Brain microvascular endothelial cell (primary cell): ENCODE measurements at regions not wholly inside any gene's neighbourhood (a gene's known extent, or its start where the extent isn't known, plus 50 kb on each side); places are given as distances from the start of the nearest gene placed in this dataset.

Experiments used
- DNase-seq: peaks from one replicate; pipeline ENCODE4 v3.0.0-alpha.2; 2020
- H3K27ac ChIP-seq: fragments of 250-450 bp; sonication (Bioruptor Pico); 2 replicates; pipeline ENCODE4 v1.5.1; 2020; ENCODE audit warnings: mild to moderate bottlenecking, moderate library complexity
- H3K27me3 ChIP-seq: fragments of 250-450 bp; sonication (Bioruptor Pico); replicated peaks from 2 replicates; pipeline ENCODE4 v1.5.1; 2020; ENCODE audit warnings: mild to moderate bottlenecking
- H3K36me3 ChIP-seq: fragments of 250-450 bp; sonication (Bioruptor Pico); replicated peaks from 2 replicates; pipeline ENCODE4 v1.5.1; 2020; ENCODE audit warnings: mild to moderate bottlenecking
- H3K4me3 ChIP-seq: 2 replicates; pipeline ENCODE4 v1.5.1; 2011; ENCODE audit warnings: low read depth, mild to moderate bottlenecking, control low read depth, low read length, moderate library complexity
- in situ Hi-C: cut with HindIII; loops from 2 replicates; pipeline ENCODE4 v1.10.0; 2017; ENCODE audit warnings: low sequenced_read_pairs, low pct_ligation_motif_present
- TF ChIP-seq, protein P1 (sequence below): IDR thresholded peaks from 2 replicates; pipeline ENCODE4 v1.5.1; 2011; ENCODE audit warnings: low read depth, mild to moderate bottlenecking, moderate library complexity, low read length, control low read depth, inconsistent platforms; ENCODE audit errors: missing control alignments

DNA sequence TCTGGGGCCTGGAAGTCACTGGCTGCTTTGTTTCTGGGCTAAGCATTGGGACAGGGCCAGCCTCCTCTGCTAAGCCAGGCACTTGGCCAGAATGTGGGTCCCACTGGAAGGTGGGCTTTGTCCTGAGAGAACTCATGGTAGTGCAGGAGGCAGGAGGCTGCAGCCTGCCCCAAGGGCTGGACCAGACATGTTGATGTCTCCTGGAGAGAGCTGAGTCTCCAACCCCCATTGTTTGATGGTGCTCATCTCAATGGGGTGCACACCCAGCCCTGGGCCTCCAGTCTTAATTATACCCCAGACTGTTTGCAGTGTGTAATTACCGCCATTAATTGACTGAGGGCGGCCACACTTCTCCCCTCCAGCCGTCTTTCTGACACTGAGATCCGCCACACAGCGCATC is 220.5 kb upstream of the PMEPA1 start:
- no peak overlapping the region for H3K4me3 ChIP-seq
- no peak overlapping the region for H3K27ac ChIP-seq
- H3K36me3 ChIP-seq, result no peaks in the 10 kb centered on the region
- DNase-seq, result no peak
- in situ Hi-C loops, result no loop called here
- TF ChIP-seq, protein P1, sequence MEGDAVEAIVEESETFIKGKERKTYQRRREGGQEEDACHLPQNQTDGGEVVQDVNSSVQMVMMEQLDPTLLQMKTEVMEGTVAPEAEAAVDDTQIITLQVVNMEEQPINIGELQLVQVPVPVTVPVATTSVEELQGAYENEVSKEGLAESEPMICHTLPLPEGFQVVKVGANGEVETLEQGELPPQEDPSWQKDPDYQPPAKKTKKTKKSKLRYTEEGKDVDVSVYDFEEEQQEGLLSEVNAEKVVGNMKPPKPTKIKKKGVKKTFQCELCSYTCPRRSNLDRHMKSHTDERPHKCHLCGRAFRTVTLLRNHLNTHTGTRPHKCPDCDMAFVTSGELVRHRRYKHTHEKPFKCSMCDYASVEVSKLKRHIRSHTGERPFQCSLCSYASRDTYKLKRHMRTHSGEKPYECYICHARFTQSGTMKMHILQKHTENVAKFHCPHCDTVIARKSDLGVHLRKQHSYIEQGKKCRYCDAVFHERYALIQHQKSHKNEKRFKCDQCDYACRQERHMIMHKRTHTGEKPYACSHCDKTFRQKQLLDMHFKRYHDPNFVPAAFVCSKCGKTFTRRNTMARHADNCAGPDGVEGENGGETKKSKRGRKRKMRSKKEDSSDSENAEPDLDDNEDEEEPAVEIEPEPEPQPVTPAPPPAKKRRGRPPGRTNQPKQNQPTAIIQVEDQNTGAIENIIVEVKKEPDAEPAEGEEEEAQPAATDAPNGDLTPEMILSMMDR, result no peak
- H3K27me3 ChIP-seq, result no peaks in the 10 kb centered on the region

DNA sequence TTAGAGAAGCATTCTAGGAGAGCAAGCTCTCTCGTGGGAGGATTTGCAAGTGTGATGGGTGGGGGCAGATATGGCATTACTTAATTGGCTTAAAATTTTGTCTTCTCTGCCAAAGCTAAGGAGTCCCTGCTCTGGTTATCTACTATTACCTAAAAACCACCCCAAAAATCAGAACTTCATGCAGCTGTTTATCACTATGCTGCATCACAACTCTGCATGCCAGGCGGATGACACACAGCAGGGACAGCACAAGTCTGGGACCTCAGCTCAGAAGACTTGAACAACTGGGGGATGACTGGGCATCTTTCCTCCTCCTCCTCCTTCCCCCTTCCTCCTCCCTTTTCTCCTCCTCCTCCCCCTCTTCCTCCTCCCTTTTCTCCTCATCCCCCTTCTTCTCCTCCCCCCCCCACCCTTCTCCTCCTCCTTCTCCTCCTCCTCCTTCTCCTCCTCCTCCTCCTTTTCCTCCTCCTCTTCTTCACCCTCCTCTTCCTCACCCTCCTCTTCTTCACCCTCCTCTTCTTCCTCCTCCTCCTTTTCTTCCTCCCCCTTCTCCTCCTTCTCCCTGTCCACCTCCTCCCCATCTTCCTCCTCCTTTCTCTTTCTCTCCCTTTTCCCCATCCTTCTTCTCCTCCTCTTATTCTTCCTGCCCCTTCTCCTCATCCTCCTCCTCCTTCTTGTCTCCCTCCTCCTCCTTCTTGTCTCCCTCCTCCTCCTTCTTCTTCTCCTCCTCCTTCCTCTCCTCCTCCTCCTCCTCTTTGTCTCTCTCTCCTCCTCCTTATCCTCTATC is 218.6 kb upstream of the PMEPA1 start:
- Histone ChIP-seq H3K36me3 (no peaks in the 10 kb centered on the region), H3K27ac (no peak overlapping the region), H3K27me3 (no peaks in the 10 kb centered on the region), H3K4me3 (no peak overlapping the region)
- in situ Hi-C loops, result no loop called here
- DNase-seq, result peak; percentile 46
- TF ChIP-seq, protein P1, result no peak

DNA sequence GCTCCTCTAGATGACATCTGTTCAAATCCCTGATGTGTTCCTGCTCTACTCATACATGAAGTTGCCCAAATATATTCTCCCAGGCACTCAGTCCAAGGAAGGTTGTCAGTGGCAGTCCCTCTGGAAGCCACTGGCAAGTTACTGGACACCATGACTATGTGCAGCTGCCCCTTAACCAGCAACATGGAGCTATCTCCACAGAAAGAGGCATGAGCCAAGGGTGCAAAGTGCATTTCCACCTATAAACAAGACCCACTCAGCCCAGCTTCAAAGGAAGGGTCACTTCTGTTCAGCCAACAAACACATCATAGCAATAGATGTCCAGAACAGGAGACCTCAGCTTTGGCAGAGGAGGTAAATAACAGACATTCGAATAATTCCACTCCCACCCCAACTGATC is 217.6 kb upstream of the PMEPA1 start:
- no peak overlapping the region for H3K27ac ChIP-seq
- in situ Hi-C loops, result no loop called here
- no peaks in the 10 kb centered on the region for H3K27me3 ChIP-seq
- no peaks in the 10 kb centered on the region for H3K36me3 ChIP-seq
- H3K4me3 ChIP-seq, result no peak overlapping the region
- no peak for DNase-seq
- TF ChIP-seq, protein P1, result no peak

DNA sequence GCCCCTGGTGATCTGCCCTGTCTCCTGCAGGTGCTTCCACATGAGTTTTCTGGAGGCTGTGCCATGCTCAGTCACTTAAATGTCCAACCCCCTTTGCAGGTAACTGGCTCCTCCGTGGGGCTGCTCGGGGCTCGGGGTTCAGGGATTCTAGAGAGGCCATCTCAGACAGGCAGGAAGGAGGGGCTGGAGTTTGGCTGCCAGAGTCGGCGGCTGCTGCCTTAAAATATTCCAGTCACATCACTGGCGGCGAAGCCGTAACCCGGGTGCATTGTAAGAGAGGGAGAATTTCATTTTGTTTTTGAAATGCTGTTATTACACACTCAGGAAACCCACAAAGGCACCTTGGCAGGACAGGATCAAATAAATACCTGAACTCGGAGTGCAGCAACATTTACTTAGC is 212.9 kb upstream of the PMEPA1 start:
- DNase-seq, result no peak
- Histone ChIP-seq H3K4me3 (no peak overlapping the region), H3K27me3 (no peaks in the 10 kb centered on the region), H3K27ac (no peak overlapping the region), H3K36me3 (no peaks in the 10 kb centered on the region)
- TF ChIP-seq, protein P1, result no peak
- in situ Hi-C loops, result no loop called here

DNA sequence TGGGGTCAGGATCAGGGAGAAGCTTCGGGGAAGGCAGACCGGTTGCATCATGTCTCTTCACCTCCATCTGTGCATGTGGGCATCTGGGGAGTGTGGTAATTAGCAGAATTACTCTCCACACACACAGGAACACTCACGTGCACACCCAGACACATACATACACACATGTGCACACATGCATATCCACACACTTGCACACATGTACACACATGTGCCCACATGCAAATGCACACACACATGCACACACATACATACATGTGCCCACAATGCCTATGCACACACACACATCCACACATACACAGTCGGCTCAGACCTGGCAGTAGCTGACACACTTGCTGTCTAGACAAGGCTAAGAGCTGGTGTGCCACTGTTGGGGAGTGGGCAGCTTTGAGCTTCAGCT is 212.3 kb upstream of the PMEPA1 start:
- no peak overlapping the region for H3K4me3 ChIP-seq
- in situ Hi-C loops, result no loop called here
- no peaks in the 10 kb centered on the region for H3K27me3 ChIP-seq
- TF ChIP-seq, protein P1, result no peak
- DNase-seq, result no peak
- no peaks in the 10 kb centered on the region for H3K36me3 ChIP-seq
- no peak overlapping the region for H3K27ac ChIP-seq

DNA sequence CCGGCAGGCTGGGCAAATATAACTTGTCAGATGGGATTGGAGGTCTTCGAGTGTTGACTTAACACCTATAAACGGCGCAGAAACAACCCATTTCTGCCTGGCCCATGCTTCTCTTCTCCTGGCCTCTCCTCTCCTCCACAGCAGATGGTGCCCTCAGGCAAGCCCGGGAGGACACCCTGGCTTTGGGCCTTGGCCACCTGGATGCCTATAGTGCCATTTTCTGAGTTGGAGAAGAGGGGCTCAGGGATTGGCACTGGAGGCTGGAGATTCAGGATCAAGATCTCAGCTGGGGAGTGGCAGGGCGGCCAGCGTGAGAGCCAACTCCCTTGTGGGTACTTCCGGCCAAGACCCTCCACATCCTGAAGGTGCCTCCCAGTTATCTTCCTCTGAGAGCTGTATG is 211.9 kb upstream of the PMEPA1 start:
- Histone ChIP-seq H3K27me3 (no peaks in the 10 kb centered on the region), H3K4me3 (no peak overlapping the region), H3K36me3 (no peaks in the 10 kb centered on the region), H3K27ac (no peak overlapping the region)
- DNase-seq, result no peak
- TF ChIP-seq, protein P1, result no peak
- in situ Hi-C loops, result no loop called here
